HL-60 (cell line): ENCODE measurements at regions not wholly inside any gene's neighbourhood (a gene's known extent, or its start where the extent isn't known, plus 50 kb on each side); places are given as distances from the start of the nearest gene placed in this dataset.

Experiments
- GABPA ChIP-seq: IDR thresholded peaks from 2 replicates; pipeline ENCODE4 v1.6.1; 2012; ENCODE audit warnings: low read depth
- POLR2AphosphoS5 ChIP-seq: IDR thresholded peaks from 2 replicates; pipeline ENCODE4 v1.6.1; 2012; ENCODE audit warnings: low read depth
- REST ChIP-seq: IDR thresholded peaks from 2 replicates; pipeline ENCODE4 v1.6.1; 2012; ENCODE audit warnings: low read depth; ENCODE audit not compliant: insufficient replicate concordance
- SPI1 ChIP-seq: IDR thresholded peaks from 2 replicates; pipeline ENCODE4 v1.6.1; 2012; ENCODE audit warnings: low read depth, mild to moderate bottlenecking, borderline replicate concordance
- TF ChIP-seq, protein P1 (sequence below): IDR thresholded peaks from one replicate; pipeline ENCODE4 v1.5.1; 2011; ENCODE audit warnings: low read length, control low read depth, inconsistent platforms; ENCODE audit not compliant: insufficient read depth

DNA sequence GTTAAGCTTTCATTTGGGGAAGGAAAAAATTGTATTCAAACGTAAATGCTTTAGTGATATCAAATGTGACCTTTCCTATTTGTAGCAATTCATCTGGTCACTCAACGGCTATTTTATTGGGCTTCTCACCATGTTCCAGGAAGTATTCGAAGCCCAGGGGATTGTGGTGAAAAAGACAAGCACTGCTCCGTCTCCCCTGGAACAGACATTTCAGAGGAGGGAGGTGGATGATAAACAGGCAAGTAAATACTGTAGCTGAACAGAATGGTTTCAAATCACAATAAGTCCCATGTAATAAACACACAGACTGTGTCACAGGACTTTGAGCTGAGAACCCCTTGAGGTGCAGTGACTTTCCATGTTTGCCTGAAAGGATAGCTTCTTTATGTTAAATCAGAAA, 464.7 kb upstream of the HNRNPA3 start:
- TF ChIP-seq, protein P1, sequence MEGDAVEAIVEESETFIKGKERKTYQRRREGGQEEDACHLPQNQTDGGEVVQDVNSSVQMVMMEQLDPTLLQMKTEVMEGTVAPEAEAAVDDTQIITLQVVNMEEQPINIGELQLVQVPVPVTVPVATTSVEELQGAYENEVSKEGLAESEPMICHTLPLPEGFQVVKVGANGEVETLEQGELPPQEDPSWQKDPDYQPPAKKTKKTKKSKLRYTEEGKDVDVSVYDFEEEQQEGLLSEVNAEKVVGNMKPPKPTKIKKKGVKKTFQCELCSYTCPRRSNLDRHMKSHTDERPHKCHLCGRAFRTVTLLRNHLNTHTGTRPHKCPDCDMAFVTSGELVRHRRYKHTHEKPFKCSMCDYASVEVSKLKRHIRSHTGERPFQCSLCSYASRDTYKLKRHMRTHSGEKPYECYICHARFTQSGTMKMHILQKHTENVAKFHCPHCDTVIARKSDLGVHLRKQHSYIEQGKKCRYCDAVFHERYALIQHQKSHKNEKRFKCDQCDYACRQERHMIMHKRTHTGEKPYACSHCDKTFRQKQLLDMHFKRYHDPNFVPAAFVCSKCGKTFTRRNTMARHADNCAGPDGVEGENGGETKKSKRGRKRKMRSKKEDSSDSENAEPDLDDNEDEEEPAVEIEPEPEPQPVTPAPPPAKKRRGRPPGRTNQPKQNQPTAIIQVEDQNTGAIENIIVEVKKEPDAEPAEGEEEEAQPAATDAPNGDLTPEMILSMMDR = no peak
- TF ChIP-seq GABPA (no peak), POLR2AphosphoS5 (no peak), REST (no peak), SPI1 (no peak)
